HUES48 (cell line): ENCODE measurements at regions not wholly inside any gene's neighbourhood (a gene's known extent, or its start where the extent isn't known, plus 50 kb on each side); places are given as distances from the start of the nearest gene placed in this dataset.
"Not testable (repeated sequence)": the region's sequence is repeated elsewhere in the genome, so short reads cannot be mapped to it uniquely, and the experiment has no call there.

Experiments used
- H3K27ac ChIP-seq: one replicate; pipeline ENCODE4 v1.7.0; 2013; ENCODE audit warnings: low read depth, low read length, inconsistent platforms
- H3K27me3 ChIP-seq: 2 replicates; pipeline ENCODE4 v1.6.1; 2013; ENCODE audit warnings: mild to moderate bottlenecking, low read length; ENCODE audit not compliant: control insufficient read depth, insufficient read depth
- H3K36me3 ChIP-seq: 2 replicates; pipeline ENCODE4 v1.6.1; 2013; ENCODE audit warnings: low read length; ENCODE audit not compliant: control insufficient read depth, insufficient read depth
- H3K4me1 ChIP-seq: 2 replicates; pipeline ENCODE4 v1.6.1; 2013; ENCODE audit warnings: mild to moderate bottlenecking, low read length; ENCODE audit not compliant: control insufficient read depth, insufficient read depth
- H3K4me3 ChIP-seq: 2 replicates; pipeline ENCODE4 v1.5.1; 2013; ENCODE audit warnings: mild to moderate bottlenecking, low read depth, low read length
- H3K9ac ChIP-seq: 2 replicates; pipeline ENCODE4 v1.6.1; 2013; ENCODE audit warnings: mild to moderate bottlenecking, low read depth, low read length, moderate library complexity
- H3K9me3 ChIP-seq: 2 replicates; pipeline ENCODE4 v1.6.1; 2013; ENCODE audit warnings: low read length; ENCODE audit not compliant: control insufficient read depth, insufficient read depth

DNA sequence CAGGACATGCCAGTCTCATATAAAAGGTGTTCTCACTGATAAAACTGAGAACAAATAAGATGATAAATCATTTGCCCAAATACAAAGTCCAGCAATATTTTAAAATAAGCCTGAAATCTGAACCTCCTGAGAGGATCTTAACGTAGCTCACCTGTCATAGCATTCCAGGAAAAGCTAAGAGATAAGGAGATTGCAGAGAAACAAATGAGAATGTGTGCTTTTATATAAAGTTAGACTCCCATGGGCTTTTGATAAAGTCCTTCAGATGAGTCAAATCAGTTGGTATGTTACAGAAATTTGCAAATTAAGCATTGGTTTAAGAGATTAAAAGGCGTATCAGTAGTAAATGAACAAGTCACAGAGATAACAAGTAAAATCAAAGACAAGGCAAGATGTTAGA lies 452.9 kb upstream of the CHAC2 start:
- Histone ChIP-seq H3K4me1 (peaks cover 12% of the 10 kb centered on the region), H3K9me3 (no peaks in the 10 kb centered on the region), H3K27me3 (no peaks in the 10 kb centered on the region), H3K36me3 (no peaks in the 10 kb centered on the region), H3K27ac (no peak overlapping the region), H3K4me3 (no peak overlapping the region), H3K9ac (no peak overlapping the region)

GRCh38 chr2:53313644-53314043 lies 454.0 kb upstream of the CHAC2 start:
- not testable (repeated sequence) for H3K9me3 ChIP-seq, H3K27me3 ChIP-seq, H3K36me3 ChIP-seq, H3K27ac ChIP-seq, H3K9ac ChIP-seq, H3K4me3 ChIP-seq
- peaks cover 12% of the 10 kb centered on the region for H3K4me1 ChIP-seq

DNA sequence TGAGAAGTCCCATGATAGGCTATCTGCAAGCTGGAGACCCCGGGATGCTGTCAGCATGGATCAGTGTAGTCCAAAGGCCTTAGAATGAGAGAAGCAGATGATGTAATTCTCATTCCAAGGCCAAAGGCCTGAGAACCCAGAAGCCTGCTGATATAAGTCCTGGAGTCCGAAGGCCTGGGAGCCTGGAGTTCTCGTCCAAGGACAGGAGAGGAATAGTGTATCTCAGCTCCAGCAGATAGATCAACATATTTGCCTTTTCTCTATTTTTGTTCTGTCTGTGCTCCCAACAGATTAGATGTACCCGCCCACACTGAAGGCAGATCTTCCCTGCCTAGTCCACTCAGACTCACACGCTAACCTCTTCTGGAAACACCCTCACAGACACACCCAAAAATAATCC lies 454.9 kb upstream of the CHAC2 start:
- H3K36me3 ChIP-seq, result no peaks in the 10 kb centered on the region
- H3K4me3 ChIP-seq, result no peak overlapping the region
- H3K4me1 ChIP-seq, result peaks cover 12% of the 10 kb centered on the region
- no peak overlapping the region for H3K27ac ChIP-seq
- no peaks in the 10 kb centered on the region for H3K27me3 ChIP-seq
- no peak overlapping the region for H3K9ac ChIP-seq
- H3K9me3 ChIP-seq, result no peaks in the 10 kb centered on the region

DNA sequence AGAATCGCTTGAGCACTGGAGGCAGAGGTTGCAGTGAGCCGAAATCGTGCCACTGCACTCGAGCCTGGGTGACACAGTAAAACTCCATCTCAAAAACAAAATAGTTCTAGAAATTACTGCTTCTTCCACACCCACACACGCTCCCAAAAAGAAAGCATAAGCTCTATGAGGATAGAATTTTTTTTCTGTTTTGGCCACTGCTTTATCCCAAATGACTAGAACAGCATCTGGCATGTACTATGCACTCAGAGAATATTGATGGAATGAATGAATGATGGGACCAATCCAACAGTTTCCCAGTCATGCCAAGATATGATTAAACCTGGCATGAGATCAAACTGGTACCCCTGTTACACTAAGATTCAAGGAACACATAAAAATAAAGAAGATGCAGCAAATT lies 455.4 kb upstream of the CHAC2 start:
- Histone ChIP-seq H3K4me1 (peaks cover 12% of the 10 kb centered on the region), H3K27ac (no peak overlapping the region), H3K9me3 (no peaks in the 10 kb centered on the region), H3K4me3 (no peak overlapping the region), H3K9ac (no peak overlapping the region), H3K27me3 (no peaks in the 10 kb centered on the region), H3K36me3 (no peaks in the 10 kb centered on the region)

GRCh38 chr2:53303012-53303578 lies 464.5 kb upstream of the CHAC2 start:
- no peak overlapping the region for H3K9ac ChIP-seq
- no peak overlapping the region for H3K27ac ChIP-seq
- H3K27me3 ChIP-seq, result no peaks in the 10 kb centered on the region
- H3K36me3 ChIP-seq, result no peaks in the 10 kb centered on the region
- no peaks in the 10 kb centered on the region for H3K9me3 ChIP-seq
- no peak overlapping the region for H3K4me3 ChIP-seq
- no peaks in the 10 kb centered on the region for H3K4me1 ChIP-seq

- Histone ChIP-seq H3K9me3 (no peaks in the 10 kb centered on the region), H3K4me3 (no peak overlapping the region), H3K4me1 (no peaks in the 10 kb centered on the region), H3K9ac (no peak overlapping the region), H3K27ac (no peak overlapping the region), H3K27me3 (no peaks in the 10 kb centered on the region), H3K36me3 (no peaks in the 10 kb centered on the region)
These were observed 465.1 kb upstream of the CHAC2 start for GRCh38 chr2:53302455-53302854.

DNA sequence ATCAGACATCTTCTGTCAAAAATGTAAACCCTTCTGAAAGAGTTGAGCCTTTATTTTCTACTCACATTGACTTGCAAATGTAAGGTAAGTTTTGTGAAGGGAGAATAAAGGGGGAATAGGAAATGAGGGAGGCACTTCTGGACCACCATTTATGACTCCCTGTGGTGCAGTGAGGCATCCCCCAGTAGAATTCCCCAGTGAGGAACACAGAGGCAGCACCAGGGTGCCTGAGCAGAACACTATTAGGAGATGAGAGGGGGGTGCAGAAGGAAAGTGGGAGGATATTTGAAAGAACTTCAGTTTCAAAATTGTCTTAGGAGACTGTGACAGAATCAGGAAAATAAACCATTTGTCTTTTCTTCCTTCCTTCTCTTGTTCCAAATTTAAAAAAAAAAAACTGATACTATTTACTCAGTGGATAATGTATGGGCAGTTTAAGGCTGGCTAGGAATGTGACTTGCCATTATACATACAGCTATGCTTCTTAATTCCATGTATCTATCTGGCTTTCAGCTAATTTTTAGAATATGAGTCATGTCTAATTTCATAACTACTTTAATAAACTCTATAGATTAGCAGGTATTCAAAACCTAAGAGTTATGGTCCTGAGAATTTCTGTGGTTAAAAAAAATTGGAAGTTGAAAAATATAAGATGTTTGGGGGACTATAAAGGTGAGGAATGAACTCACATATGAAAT lies 478.1 kb upstream of the CHAC2 start:
- no peak overlapping the region for H3K4me3 ChIP-seq
- H3K9me3 ChIP-seq, result no peaks in the 10 kb centered on the region
- H3K27me3 ChIP-seq, result no peaks in the 10 kb centered on the region
- H3K36me3 ChIP-seq, result no peaks in the 10 kb centered on the region
- H3K4me1 ChIP-seq, result peaks cover 19% of the 10 kb centered on the region
- no peak overlapping the region for H3K9ac ChIP-seq
- H3K27ac ChIP-seq, result no peak overlapping the region

DNA sequence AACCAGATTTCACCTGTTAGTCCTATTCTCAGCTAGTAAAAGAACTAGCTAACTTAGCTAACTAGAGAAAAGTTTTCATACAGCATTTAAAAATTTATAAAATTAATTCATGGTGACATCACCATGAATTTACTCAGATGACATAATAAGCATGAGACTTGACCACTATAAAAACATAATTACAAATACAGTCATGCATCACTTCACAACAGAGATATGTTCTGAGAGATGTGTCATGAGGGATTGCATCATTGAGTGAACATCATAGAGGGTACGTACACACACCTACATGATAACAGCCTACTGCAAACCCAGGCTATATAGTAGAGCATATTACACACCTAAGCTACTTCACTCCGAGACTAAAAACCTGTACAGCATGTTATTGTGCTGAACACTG lies 481.3 kb upstream of the CHAC2 start:
- H3K4me1 ChIP-seq, result peaks cover 19% of the 10 kb centered on the region
- no peaks in the 10 kb centered on the region for H3K36me3 ChIP-seq
- no peaks in the 10 kb centered on the region for H3K27me3 ChIP-seq
- H3K4me3 ChIP-seq, result no peak overlapping the region
- H3K27ac ChIP-seq, result no peak overlapping the region
- no peak overlapping the region for H3K9ac ChIP-seq
- no peaks in the 10 kb centered on the region for H3K9me3 ChIP-seq

DNA sequence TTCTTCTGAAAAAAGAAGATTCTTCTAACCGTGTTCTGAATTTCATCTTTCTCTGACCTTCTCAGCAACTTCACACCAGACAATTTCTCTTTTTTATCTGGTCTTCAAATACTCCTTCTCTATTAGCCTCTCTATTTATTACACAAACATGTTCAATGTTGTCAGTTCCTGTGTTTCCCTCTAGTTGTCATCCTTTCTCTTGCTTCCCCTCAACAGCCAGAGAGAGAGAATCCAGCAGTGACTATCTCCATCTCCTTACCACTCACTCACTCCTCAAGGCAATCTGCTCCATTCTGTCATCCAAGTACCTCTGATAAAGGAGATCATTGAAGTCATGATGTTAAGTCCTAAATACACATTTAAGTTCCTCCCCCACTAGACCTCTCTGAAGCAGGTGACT lies 491.9 kb upstream of the CHAC2 start:
- Histone ChIP-seq H3K9ac (no peak overlapping the region), H3K27ac (no peak overlapping the region), H3K36me3 (no peaks in the 10 kb centered on the region), H3K9me3 (no peaks in the 10 kb centered on the region), H3K4me3 (no peak overlapping the region), H3K4me1 (peaks cover 9% of the 10 kb centered on the region), H3K27me3 (no peaks in the 10 kb centered on the region)

GRCh38 chr2:53268626-53269025 lies 499.0 kb upstream of the CHAC2 start:
- Histone ChIP-seq H3K4me3 (no peak overlapping the region), H3K9ac (no peak overlapping the region), H3K27me3 (no peaks in the 10 kb centered on the region), H3K36me3 (no peaks in the 10 kb centered on the region), H3K27ac (no peak overlapping the region), H3K9me3 (no peaks in the 10 kb centered on the region), H3K4me1 (peaks cover 11% of the 10 kb centered on the region; the same call in 1 of the 2 replicates)

DNA sequence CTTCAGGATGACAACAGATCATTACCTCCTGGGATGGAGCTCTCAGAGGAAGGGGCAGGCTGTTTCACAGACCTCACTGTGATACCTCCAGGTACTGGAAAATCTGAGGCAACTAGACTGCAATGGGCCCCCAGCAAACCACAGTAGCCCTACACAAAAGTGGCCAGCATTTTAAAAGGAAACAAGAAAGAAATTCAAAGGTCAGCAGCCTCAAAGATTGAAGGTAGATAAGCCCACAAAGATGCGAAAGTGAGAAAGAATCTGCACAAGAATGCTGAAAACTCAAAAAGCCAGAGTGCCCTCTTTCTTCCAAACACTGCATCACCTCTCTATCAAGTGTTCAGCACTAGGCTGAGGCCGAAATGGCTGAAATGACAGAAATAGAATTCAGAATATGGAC lies 499.5 kb upstream of the CHAC2 start:
- Histone ChIP-seq H3K27me3 (no peaks in the 10 kb centered on the region), H3K36me3 (no peaks in the 10 kb centered on the region), H3K9ac (no peak overlapping the region), H3K4me1 (peaks cover 11% of the 10 kb centered on the region; the same call in 1 of the 2 replicates), H3K27ac (no peak overlapping the region), H3K4me3 (no peak overlapping the region), H3K9me3 (no peaks in the 10 kb centered on the region)
